Fibroblast of lung (primary cell): ENCODE measurements at regions not wholly inside any gene's neighbourhood (a gene's known extent, or its start where the extent isn't known, plus 50 kb on each side); places are given as distances from the start of the nearest gene placed in this dataset.

Experiments used
- DNase-seq, 2 donors: peaks; one replicate each; pipeline versions ENCODE4 v3.0.0 to v3.0.0-alpha.2; 2010; ENCODE audit warnings: low read depth in 2 of 2
- H2AFZ ChIP-seq: 2 replicates; pipeline ENCODE4 v1.5.1; 2012; ENCODE audit warnings: low read length, control low read depth, inconsistent platforms
- H3K27ac ChIP-seq: 2 replicates; pipeline ENCODE4 v1.5.1; 2011; ENCODE audit warnings: low read length, control low read depth; ENCODE audit not compliant: insufficient read depth
- H3K27me3 ChIP-seq: 2 replicates; pipeline ENCODE4 v1.5.1; 2011; ENCODE audit warnings: mild to moderate bottlenecking, low read length; ENCODE audit not compliant: control insufficient read depth, insufficient read depth
- H3K36me3 ChIP-seq: 2 replicates; pipeline ENCODE4 v1.5.1; 2011; ENCODE audit warnings: low read length; ENCODE audit not compliant: control insufficient read depth, insufficient read depth
- H3K4me1 ChIP-seq: 2 replicates; pipeline ENCODE4 v1.5.1; 2011; ENCODE audit warnings: low read length; ENCODE audit not compliant: control insufficient read depth, insufficient read depth; ENCODE audit errors: extremely low read depth
- H3K4me2 ChIP-seq: 2 replicates; pipeline ENCODE4 v1.5.1; 2011; ENCODE audit warnings: low read length, control low read depth; ENCODE audit not compliant: insufficient read depth; ENCODE audit errors: extremely low read depth
- H3K4me3 ChIP-seq, 4 experiments: fragments of 200-600 bp in 1 of 4; sonication (generic) in 1 of 4; replicated peaks in 1 of 4; 2 replicates each; pipeline ENCODE4 v1.5.1; 2011 to 2016; ENCODE audit warnings: low read length in 4 of 4, low read depth in 3 of 4, mild to moderate bottlenecking in 3 of 4, control low read depth in 2 of 4, inconsistent platforms in 1 of 4, mixed read lengths in 1 of 4; ENCODE audit not compliant: insufficient read depth in 1 of 4; ENCODE audit errors: control extremely low read depth in 1 of 4
- H3K79me2 ChIP-seq: 2 replicates; pipeline ENCODE4 v1.5.1; 2012; ENCODE audit warnings: mild to moderate bottlenecking, low read length, inconsistent platforms; ENCODE audit not compliant: control insufficient read depth, insufficient read depth
- H3K9ac ChIP-seq: 2 replicates; pipeline ENCODE4 v1.5.1; 2011; ENCODE audit warnings: mild to moderate bottlenecking, low read length, control low read depth; ENCODE audit not compliant: insufficient read depth
- H3K9me3 ChIP-seq: 2 replicates; pipeline ENCODE4 v1.5.1; 2012; ENCODE audit warnings: low read depth, low read length; ENCODE audit not compliant: control insufficient read depth, insufficient read depth
- H4K20me1 ChIP-seq: 2 replicates; pipeline ENCODE4 v1.5.1; 2011; ENCODE audit warnings: low read length; ENCODE audit not compliant: control insufficient read depth, insufficient read depth; ENCODE audit errors: extremely low read depth
- CTCF ChIP-seq, 2 donors: IDR thresholded peaks in 1 of 2; conservative IDR thresholded peaks in 1 of 2; 1 replicate in 1 of 2; 2 replicates in 1 of 2; pipeline ENCODE4 v1.5.1; 2011 to 2012; ENCODE audit warnings: low read length in 2 of 2, control low read depth in 1 of 2, inconsistent platforms in 1 of 2, low read depth in 1 of 2, mild to moderate bottlenecking in 1 of 2
- EZH2 ChIP-seq: IDR thresholded peaks from 2 replicates; pipeline ENCODE4 v1.5.1; 2012; ENCODE audit warnings: low read length, control low read depth, mild to moderate bottlenecking; ENCODE audit errors: missing control alignments

GRCh38 chr13:107413005-107413404 is 802.3 kb downstream of the LIG4 start:
- Histone ChIP-seq H2AFZ (no peak overlapping the region), H3K9me3 (no peaks in the 10 kb centered on the region), H3K36me3 (no peaks in the 10 kb centered on the region), H3K4me2 (no peak overlapping the region), H3K27me3 (no peaks in the 10 kb centered on the region), H3K4me1 (no peaks in the 10 kb centered on the region), H4K20me1 (no peaks in the 10 kb centered on the region), H3K27ac (no peak overlapping the region), H3K4me3 (no peak overlapping the region), H3K9ac (no peak overlapping the region), H3K79me2 (no peaks in the 10 kb centered on the region)
- TF ChIP-seq CTCF (conservative IDR thresholded peaks at IDR 0.05 in 1 of 2, IDR thresholded peaks at IDR 0.05 in 1 of 2; ENCODE audit: low read depth in 1 of 2, low read length in 2 of 2) (no peak), EZH2 (no peak)
- no peak for DNase-seq

DNA sequence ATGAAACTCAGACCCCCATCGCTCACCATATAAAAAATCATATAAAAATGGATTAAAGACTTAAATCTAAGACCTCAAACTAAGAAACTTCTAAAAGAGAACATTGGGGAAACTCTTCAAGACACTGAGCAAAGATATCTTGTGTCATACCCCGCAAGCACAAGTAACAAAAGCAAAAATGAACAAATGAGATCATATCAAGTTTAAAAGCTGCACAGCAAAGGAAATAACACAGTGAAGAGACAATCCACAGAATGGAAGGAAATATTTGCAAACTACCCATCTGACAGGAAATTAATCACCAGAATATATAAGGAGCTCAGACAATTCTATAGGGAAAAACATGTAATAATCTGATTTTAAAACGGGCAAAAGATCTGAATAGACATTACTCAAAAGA is 808.3 kb downstream of the LIG4 start:
- Histone ChIP-seq H3K4me1 (no peaks in the 10 kb centered on the region), H3K27ac (no peak overlapping the region), H3K4me3 (no peak overlapping the region), H3K9me3 (no peaks in the 10 kb centered on the region), H3K79me2 (no peaks in the 10 kb centered on the region), H2AFZ (no peak overlapping the region), H4K20me1 (no peaks in the 10 kb centered on the region), H3K4me2 (no peak overlapping the region), H3K9ac (no peak overlapping the region), H3K36me3 (no peaks in the 10 kb centered on the region), H3K27me3 (no peaks in the 10 kb centered on the region)
- TF ChIP-seq CTCF (conservative IDR thresholded peaks at IDR 0.05 in 1 of 2, IDR thresholded peaks at IDR 0.05 in 1 of 2; ENCODE audit: low read depth in 1 of 2, low read length in 2 of 2): no peak
- no peak for TF ChIP-seq EZH2
- no peak for DNase-seq

DNA sequence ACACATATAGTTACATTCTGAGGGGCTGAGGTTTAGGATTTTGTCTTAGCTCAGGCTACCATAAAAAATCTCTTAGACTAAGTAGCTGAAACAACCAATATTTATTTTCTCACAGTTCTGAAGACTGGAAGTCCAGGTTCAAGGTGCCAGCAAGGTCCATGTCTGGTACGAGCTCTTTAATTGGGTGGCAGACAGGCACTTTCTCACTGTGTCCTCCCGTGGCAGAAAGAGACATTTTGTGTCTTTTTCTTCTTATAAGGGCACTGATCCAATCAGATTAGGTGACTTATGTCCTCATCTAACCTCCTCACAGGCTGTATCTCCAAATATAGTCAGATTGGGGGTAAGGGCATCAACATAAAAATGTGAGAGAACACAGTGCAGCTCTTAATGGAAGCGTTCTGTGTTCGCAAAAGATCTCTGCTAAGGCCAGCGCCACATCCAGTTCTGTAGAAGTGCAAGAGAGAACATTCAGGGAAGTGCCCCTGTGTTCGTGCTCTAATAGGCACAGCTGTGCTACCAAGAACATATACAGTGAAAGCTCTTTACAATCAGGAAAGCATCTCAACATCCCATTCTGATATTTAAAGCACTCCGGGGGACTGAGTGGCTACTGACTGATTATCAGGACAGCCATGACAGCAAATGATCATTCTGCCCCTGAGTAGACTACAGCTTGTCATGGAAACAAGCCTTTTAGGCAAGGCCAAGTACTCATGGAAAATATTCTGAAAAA is 819.2 kb downstream of the LIG4 start:
- H3K79me2 ChIP-seq: no peaks in the 10 kb centered on the region
- H3K9ac ChIP-seq: no peak overlapping the region
- no peaks in the 10 kb centered on the region for H3K36me3 ChIP-seq
- H3K4me3 ChIP-seq: no peak overlapping the region
- H4K20me1 ChIP-seq: no peaks in the 10 kb centered on the region
- peak in 1 of 2 donors; percentile 20 for DNase-seq
- H3K27me3 ChIP-seq: no peaks in the 10 kb centered on the region
- no peaks in the 10 kb centered on the region for H3K4me1 ChIP-seq
- H3K9me3 ChIP-seq: no peaks in the 10 kb centered on the region
- H3K4me2 ChIP-seq: no peak overlapping the region
- TF ChIP-seq CTCF (conservative IDR thresholded peaks at IDR 0.05 in 1 of 2, IDR thresholded peaks at IDR 0.05 in 1 of 2; ENCODE audit: low read depth in 1 of 2, low read length in 2 of 2) (no peak), EZH2 (no peak)
- no peak overlapping the region for H2AFZ ChIP-seq
- no peak overlapping the region for H3K27ac ChIP-seq
